ENCODE measurements at regions not wholly inside any gene's neighbourhood (a gene's known extent, or its start where the extent isn't known, plus 50 kb on each side); places are given as distances from the start of the nearest gene placed in this dataset.

DNA sequence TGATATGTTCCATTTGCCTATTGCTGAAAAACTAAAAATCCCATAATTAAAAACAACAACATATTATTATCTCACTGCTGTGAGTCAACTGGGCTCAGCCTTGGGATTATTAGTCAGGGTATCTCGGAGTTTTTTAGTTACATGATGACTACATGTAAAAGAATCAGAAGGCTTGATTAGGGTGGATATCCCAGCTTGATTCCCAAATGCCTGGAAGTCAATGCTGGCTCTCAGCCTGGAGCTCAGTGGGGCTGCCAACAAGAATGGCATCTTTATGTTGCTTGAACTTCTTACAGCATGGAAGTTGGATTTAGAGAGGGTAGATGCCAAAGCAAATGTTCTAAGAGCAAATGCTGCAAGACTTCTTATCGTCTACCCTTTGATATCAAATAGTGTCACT lies 278.5 kb downstream of the PLOD2 start:
- WGBS, 2 donors (ENCODE audit: low coverage in 1 of 2): 59 to 82% methylated on average over 2 of the region's 2 CpGs
- H3K9me3 ChIP-seq: no peaks in the 10 kb centered on the region
- TF ChIP-seq EP300 (IDR thresholded peaks at IDR 0.05): no peak
- no peak for TF ChIP-seq POLR2A (IDR thresholded peaks at IDR 0.05)
- TF ChIP-seq, protein P1, sequence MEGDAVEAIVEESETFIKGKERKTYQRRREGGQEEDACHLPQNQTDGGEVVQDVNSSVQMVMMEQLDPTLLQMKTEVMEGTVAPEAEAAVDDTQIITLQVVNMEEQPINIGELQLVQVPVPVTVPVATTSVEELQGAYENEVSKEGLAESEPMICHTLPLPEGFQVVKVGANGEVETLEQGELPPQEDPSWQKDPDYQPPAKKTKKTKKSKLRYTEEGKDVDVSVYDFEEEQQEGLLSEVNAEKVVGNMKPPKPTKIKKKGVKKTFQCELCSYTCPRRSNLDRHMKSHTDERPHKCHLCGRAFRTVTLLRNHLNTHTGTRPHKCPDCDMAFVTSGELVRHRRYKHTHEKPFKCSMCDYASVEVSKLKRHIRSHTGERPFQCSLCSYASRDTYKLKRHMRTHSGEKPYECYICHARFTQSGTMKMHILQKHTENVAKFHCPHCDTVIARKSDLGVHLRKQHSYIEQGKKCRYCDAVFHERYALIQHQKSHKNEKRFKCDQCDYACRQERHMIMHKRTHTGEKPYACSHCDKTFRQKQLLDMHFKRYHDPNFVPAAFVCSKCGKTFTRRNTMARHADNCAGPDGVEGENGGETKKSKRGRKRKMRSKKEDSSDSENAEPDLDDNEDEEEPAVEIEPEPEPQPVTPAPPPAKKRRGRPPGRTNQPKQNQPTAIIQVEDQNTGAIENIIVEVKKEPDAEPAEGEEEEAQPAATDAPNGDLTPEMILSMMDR (IDR thresholded peaks at IDR 0.05): no peak
- TF ChIP-seq POLR2AphosphoS5 (IDR thresholded peaks at IDR 0.05): no peak
- H3K36me3 ChIP-seq: no peaks in the 10 kb centered on the region
- no peak overlapping the region for H3K27ac ChIP-seq
- no peaks in the 10 kb centered on the region for H3K27me3 ChIP-seq
- peaks cover 0 to 4% (median 0%) of the 10 kb centered on the region in 3 donors for H3K4me1 ChIP-seq
- no peak overlapping the region for H3K4me3 ChIP-seq
- no peak for ATAC-seq

DNA sequence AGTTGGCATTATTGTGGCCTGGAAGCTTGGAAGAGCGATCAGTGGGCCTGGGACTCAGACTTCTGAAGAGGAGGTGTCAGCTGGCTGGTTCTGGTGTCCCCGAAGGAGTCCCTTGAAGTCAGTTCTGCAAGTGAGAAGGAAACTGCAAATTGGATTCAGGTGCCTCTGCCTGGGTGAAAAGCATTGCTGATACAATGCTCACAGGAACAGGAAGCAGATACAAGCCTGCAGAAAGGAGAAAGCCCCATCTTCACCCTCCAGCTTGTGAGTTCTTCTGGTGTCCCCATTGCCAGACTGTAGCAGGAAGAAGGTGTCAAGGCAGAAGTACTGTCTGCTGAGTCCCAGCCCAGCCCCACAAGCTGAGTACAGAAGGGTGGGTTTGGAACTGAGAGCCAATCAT lies 271.3 kb downstream of the PLOD2 start:
- H3K27ac ChIP-seq: no peak overlapping the region
- ATAC-seq: no peak
- no peaks in the 10 kb centered on the region for H3K4me1 ChIP-seq
- no peaks in the 10 kb centered on the region for H3K36me3 ChIP-seq
- TF ChIP-seq EP300 (IDR thresholded peaks at IDR 0.05) (no peak), POLR2A (IDR thresholded peaks at IDR 0.05) (no peak), POLR2AphosphoS5 (IDR thresholded peaks at IDR 0.05) (no peak)
- WGBS, 2 donors (ENCODE audit: low coverage in 1 of 2): 75% methylated on average over 2 of the region's 2 CpGs; no CpG with 5 or more reads in 1 of the 2 donors
- no peaks in the 10 kb centered on the region for H3K27me3 ChIP-seq
- no peak overlapping the region for H3K4me3 ChIP-seq
- H3K9me3 ChIP-seq: no peaks in the 10 kb centered on the region

DNA sequence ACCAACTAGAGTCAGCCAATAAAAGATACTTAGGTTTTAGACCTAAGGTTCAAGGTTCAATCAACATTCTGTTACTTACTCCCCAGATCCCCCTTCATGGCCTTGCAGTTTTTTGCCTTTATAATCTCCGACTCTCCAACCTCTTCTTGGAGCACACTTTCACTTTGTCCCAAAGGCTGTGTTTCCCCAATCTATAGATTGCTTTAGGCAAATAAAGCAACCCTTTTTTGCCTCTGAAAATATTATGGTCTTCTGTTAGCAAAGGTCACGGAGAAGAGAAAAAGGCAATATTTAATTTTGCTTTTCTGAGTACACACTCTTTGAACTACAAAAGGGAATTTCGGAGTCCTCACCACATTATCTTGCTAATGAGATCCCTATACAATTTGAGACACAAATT lies 268.1 kb downstream of the PLOD2 start:
- H3K4me1 ChIP-seq: peaks cover 0 to 9% (median 0%) of the 10 kb centered on the region in 3 donors
- no peaks in the 10 kb centered on the region for H3K27me3 ChIP-seq
- no peak for ATAC-seq
- H3K4me3 ChIP-seq: no peak overlapping the region
- no peaks in the 10 kb centered on the region for H3K9me3 ChIP-seq
- 81 to 91% methylated on average over 2 to 3 of the region's 3 CpGs for WGBS, 2 donors (ENCODE audit: low coverage in 1 of 2)
- no peak overlapping the region for H3K27ac ChIP-seq
- no peaks in the 10 kb centered on the region for H3K36me3 ChIP-seq
- no peak for TF ChIP-seq EP300 (IDR thresholded peaks at IDR 0.05)
- TF ChIP-seq, protein P1 (IDR thresholded peaks at IDR 0.05): no peak
- TF ChIP-seq POLR2AphosphoS5 (IDR thresholded peaks at IDR 0.05): no peak
- TF ChIP-seq POLR2A (IDR thresholded peaks at IDR 0.05): no peak

DNA sequence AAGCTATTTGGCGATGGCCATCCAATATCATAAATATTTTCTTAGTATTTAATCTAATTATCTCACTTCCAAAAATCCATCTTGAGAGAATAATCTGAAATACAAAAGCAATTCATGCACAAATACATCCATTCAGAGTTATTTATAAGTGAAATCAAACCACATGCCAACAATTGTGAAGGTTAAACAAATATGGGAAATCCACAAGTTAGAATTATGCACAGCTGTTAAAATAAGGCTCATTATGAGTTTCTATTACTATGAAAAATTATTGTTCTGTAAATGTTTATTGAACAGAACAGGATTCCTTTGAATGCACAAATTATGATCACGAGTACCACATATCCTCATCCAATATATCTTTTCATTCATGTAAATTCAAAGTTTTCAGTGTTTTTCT lies 267.7 kb downstream of the PLOD2 start:
- Histone ChIP-seq H3K27ac (no peak overlapping the region), H3K4me3 (no peak overlapping the region), H3K36me3 (no peaks in the 10 kb centered on the region), H3K9me3 (no peaks in the 10 kb centered on the region), H3K4me1 (peaks cover 0 to 13% (median 0%) of the 10 kb centered on the region in 3 donors), H3K27me3 (no peaks in the 10 kb centered on the region)
- no peak for TF ChIP-seq POLR2A (IDR thresholded peaks at IDR 0.05)
- TF ChIP-seq, protein P1 (IDR thresholded peaks at IDR 0.05): no peak
- TF ChIP-seq EP300 (IDR thresholded peaks at IDR 0.05): no peak
- TF ChIP-seq POLR2AphosphoS5 (IDR thresholded peaks at IDR 0.05): no peak
- no peak for ATAC-seq
- WGBS, 2 donors (ENCODE audit: low coverage in 1 of 2): 62 to 70% methylated on average over 2 of the region's 2 CpGs

DNA sequence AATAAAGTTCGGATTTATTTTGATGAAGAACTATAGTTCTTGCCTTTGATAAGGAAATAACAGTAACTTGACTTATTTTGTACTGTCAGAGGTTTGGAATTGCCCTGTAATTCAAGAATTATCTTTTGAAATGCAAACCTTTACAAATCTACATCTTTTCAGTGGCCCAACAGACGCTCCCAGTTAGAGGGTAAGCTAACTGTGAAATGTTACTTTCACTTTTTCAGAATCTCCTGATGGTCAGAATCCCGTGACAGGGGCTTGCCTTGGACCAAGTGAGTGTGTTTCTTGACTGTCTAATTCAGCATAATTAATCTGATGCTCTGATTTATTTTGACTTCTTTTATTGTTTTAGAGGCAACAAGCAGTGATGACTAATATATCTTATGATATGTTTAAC lies 262.5 kb downstream of the PLOD2 start:
- Histone ChIP-seq H3K4me3 (peak overlapping the region in 1 of 2 donors; percentile 19), H3K36me3 (no peaks in the 10 kb centered on the region), H3K27ac (peak overlapping the region in 1 of 4 donors; percentile 6), H3K27me3 (no peaks in the 10 kb centered on the region), H3K9me3 (no peaks in the 10 kb centered on the region), H3K4me1 (peaks cover 0 to 20% (median 0%) of the 10 kb centered on the region in 3 donors)
- WGBS, 2 donors (ENCODE audit: low coverage in 1 of 2): 36 to 39% methylated on average over 3 of the region's 3 CpGs
- ATAC-seq: no peak
- no peak for TF ChIP-seq POLR2A (IDR thresholded peaks at IDR 0.05)
- TF ChIP-seq, protein P1 (IDR thresholded peaks at IDR 0.05): no peak
- TF ChIP-seq POLR2AphosphoS5 (IDR thresholded peaks at IDR 0.05): no peak
- TF ChIP-seq EP300 (IDR thresholded peaks at IDR 0.05): no peak
